ENCODE measurements at regions not wholly inside any gene's neighbourhood (a gene's known extent, or its start where the extent isn't known, plus 50 kb on each side); places are given as distances from the start of the nearest gene placed in this dataset.

DNA sequence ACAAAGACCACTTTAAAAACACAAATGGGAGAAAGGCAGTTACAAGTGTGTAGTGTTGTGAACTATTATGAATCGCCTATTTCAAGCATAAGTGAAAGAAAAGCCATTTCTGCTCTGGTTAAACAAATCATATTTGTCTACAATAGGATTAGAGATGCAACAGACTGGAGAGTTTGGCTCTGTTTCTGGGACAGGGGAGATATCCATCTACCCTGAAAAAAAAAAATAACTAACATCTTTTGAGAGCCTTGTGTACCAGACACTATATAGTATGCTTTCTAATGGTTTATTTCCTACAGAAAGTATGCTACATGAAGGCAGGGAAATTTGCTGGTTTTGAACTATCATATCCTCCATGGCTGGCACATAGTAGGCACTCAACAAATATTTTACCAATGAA, 106.7 kb upstream of the FHIT start:
- H3K36me3 Mint-ChIP-seq (ENCODE audit: low read depth) = no peaks in the 10 kb centered on the region
- no peaks in the 10 kb centered on the region for H3K4me1 Mint-ChIP-seq (ENCODE audit: low read depth)
- no peaks in the 10 kb centered on the region; the same call in 1 of the 2 replicates for H3K9me3 Mint-ChIP-seq
- TF ChIP-seq, protein P1, sequence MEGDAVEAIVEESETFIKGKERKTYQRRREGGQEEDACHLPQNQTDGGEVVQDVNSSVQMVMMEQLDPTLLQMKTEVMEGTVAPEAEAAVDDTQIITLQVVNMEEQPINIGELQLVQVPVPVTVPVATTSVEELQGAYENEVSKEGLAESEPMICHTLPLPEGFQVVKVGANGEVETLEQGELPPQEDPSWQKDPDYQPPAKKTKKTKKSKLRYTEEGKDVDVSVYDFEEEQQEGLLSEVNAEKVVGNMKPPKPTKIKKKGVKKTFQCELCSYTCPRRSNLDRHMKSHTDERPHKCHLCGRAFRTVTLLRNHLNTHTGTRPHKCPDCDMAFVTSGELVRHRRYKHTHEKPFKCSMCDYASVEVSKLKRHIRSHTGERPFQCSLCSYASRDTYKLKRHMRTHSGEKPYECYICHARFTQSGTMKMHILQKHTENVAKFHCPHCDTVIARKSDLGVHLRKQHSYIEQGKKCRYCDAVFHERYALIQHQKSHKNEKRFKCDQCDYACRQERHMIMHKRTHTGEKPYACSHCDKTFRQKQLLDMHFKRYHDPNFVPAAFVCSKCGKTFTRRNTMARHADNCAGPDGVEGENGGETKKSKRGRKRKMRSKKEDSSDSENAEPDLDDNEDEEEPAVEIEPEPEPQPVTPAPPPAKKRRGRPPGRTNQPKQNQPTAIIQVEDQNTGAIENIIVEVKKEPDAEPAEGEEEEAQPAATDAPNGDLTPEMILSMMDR (IDR thresholded peaks at IDR 0.05) = no peak
- H3K27ac Mint-ChIP-seq = no peak overlapping the region
- no peaks in the 10 kb centered on the region for H3K27me3 Mint-ChIP-seq (ENCODE audit: insufficient read depth)
- DNase-seq = no peak
- H3K4me3 Mint-ChIP-seq = no peak overlapping the region

DNA sequence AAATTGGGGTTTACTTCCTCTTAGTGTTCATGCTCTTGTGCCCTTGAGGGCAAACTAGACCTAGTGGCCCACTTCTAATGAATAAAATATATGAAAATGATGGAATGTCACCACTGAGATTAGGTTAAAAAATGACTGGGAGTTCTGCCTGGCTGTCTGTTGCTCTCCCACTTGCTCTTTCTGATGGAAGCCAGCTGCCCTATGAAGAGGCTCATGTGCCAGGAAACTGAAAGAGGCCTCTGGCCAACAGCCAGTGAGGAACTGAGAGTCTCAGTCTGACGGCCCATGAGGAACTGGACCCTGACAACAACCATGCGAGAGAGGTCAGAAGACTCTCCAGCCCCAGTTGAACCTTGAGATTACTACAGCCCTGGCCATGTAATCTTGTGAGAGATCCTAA, 107.1 kb upstream of the FHIT start:
- TF ChIP-seq, protein P1 (IDR thresholded peaks at IDR 0.05) = no peak
- no peaks in the 10 kb centered on the region for H3K36me3 Mint-ChIP-seq (ENCODE audit: low read depth)
- H3K4me1 Mint-ChIP-seq (ENCODE audit: low read depth) = no peaks in the 10 kb centered on the region
- no peaks in the 10 kb centered on the region for H3K27me3 Mint-ChIP-seq (ENCODE audit: insufficient read depth)
- H3K9me3 Mint-ChIP-seq = no peaks in the 10 kb centered on the region; the same call in 1 of the 2 replicates
- no peak overlapping the region for H3K27ac Mint-ChIP-seq
- H3K4me3 Mint-ChIP-seq = no peak overlapping the region
- DNase-seq = no peak

DNA sequence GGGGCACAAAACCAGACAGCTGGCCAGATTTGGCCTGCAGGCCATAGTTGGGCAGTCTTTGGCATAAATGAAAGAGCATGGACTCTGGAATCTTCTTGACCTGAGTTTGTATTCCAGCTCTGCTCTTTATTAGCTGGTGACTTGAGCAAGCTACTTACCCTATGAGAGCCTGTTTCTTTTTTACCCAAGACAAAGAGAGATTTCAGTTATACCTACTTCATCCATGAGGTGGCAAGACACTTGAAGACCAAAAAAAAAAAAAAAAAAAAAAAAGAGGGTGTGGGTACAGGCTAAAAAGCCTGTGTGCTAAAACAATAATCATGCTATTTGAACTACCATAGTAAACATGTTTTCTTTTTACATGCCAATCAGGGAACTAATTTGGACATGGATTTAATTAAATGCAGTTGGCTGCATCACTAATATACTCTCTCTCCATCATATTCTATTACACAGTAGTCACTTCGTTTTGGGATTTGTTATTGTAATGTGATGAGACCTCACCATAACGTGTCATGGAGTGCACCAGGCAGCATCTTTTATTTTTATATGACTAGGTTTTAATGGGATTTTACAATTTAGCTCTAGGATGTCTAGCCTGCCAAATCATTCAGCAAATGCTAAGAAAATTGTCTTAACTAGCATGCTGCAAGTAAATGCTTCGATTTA, 109.2 kb upstream of the FHIT start:
- no peak for DNase-seq
- TF ChIP-seq, protein P1 (IDR thresholded peaks at IDR 0.05) = peak; percentile 14; the same call in 1 of the 2 replicates
- no peaks in the 10 kb centered on the region for H3K36me3 Mint-ChIP-seq (ENCODE audit: low read depth)
- H3K4me1 Mint-ChIP-seq (ENCODE audit: low read depth) = no peaks in the 10 kb centered on the region
- H3K9me3 Mint-ChIP-seq = no peaks in the 10 kb centered on the region
- H3K4me3 Mint-ChIP-seq = no peak overlapping the region
- no peak overlapping the region for H3K27ac Mint-ChIP-seq
- no peaks in the 10 kb centered on the region for H3K27me3 Mint-ChIP-seq (ENCODE audit: insufficient read depth)

DNA sequence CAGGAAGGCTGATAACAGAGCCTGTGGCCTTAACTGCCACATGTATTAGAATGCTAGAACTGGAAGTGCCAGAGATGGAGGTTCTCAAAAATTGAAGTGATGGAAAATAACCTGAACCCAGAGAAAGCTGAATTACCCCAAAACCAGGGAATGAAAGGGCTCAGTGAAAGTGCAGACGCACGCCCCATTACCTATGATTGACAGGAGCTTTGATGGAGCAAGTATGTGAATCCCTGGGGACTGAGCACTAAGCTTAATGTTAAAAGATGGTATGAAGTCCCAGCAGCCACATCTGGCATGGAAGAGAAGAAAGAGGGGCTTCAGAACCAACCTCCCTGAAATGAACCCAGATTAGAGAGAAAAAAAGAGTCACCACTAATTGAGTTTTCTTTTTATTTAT, 118.4 kb upstream of the FHIT start:
- TF ChIP-seq, protein P1 (IDR thresholded peaks at IDR 0.05) = no peak
- H3K36me3 Mint-ChIP-seq (ENCODE audit: low read depth) = no peaks in the 10 kb centered on the region
- no peaks in the 10 kb centered on the region for H3K9me3 Mint-ChIP-seq
- no peaks in the 10 kb centered on the region for H3K4me1 Mint-ChIP-seq (ENCODE audit: low read depth)
- no peak overlapping the region for H3K27ac Mint-ChIP-seq
- no peak overlapping the region for H3K4me3 Mint-ChIP-seq
- H3K27me3 Mint-ChIP-seq (ENCODE audit: insufficient read depth) = peaks cover 2% of the 10 kb centered on the region; the same call in 1 of the 2 replicates
- DNase-seq = no peak

DNA sequence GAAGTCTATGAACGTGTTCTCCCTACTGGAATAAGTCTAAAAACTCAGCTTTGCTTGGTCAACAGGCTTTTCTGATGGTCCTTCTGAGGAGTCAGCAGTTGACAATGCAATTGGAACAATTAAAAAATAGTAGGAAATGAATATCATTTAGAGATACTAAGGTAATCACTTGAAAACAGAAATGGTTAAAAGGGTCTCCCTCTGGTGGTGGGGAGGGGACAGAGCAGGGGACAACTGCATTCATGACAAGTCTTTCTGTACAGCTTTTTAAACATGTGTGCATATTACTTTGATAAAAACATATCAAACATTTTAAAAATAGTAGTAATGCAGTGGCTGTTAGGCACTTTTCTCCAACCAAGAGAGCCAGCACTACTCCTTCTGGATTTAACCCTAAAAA, 119.9 kb upstream of the FHIT start:
- Mint-ChIP-seq H3K4me1 (ENCODE audit: low read depth) (no peaks in the 10 kb centered on the region), H3K27me3 (ENCODE audit: insufficient read depth) (peaks cover 2% of the 10 kb centered on the region; the same call in 1 of the 2 replicates), H3K36me3 (ENCODE audit: low read depth) (no peaks in the 10 kb centered on the region), H3K27ac (no peak overlapping the region), H3K9me3 (no peaks in the 10 kb centered on the region), H3K4me3 (no peak overlapping the region)
- TF ChIP-seq, protein P1 (IDR thresholded peaks at IDR 0.05) = peak; percentile 65
- no peak for DNase-seq

Measured in HFFc6 (cell line).